Spleen (tissue), 7 donors: ENCODE measurements at regions not wholly inside any gene's neighbourhood (a gene's known extent, or its start where the extent isn't known, plus 50 kb on each side); places are given as distances from the start of the nearest gene placed in this dataset.

ENCODE experiments used
- CTCF ChIP-seq, 11 experiments: fragments of 200-600 bp in 7 of 11; fragments of 450-650 bp in 4 of 11; sonication (generic) in 4 of 11; IDR thresholded peaks in 8 of 11; conservative IDR thresholded peaks in 3 of 11; 1 replicate in 7 of 11; 2 replicates in 4 of 11; pipeline versions ENCODE4 v1.4.0 to v1.8.0; 2016 to 2021; ENCODE audit warnings: antibody characterized with exemption in 11 of 11, inconsistent platforms in 4 of 11, mild to moderate bottlenecking in 1 of 11
- POLR2A ChIP-seq, 3 donors: fragments of 450-650 bp; IDR thresholded peaks; one replicate each; pipeline ENCODE4 v1.5.1; 2017; ENCODE audit warnings: antibody characterized with exemption in 3 of 3, mild to moderate bottlenecking in 1 of 3
- POLR2AphosphoS5 ChIP-seq, 3 donors: sonication (generic); formaldehyde crosslinking; IDR thresholded peaks; one replicate each; pipeline ENCODE4 v1.5.1; 2017; ENCODE audit warnings: antibody characterized with exemption in 3 of 3
- donor health status: DM: no; HTN: no; CAD: no; lungs with moderate emphysema.
- donor health status: DM: no; HTN: no; CAD: no.
- donor health status: DM: no; HTN: no; CAD: no.

- no peak for TF ChIP-seq CTCF (IDR thresholded peaks at IDR 0.05 in 8 of 11, conservative IDR thresholded peaks at IDR 0.05 in 3 of 11)
- TF ChIP-seq POLR2A (IDR thresholded peaks at IDR 0.05), result no peak
- TF ChIP-seq POLR2AphosphoS5 (IDR thresholded peaks at IDR 0.05), result no peak
Observed at GRCh38 chr18:57974585-57975265, 69.3 kb upstream of the NEDD4L start.
